Neural cell (in vitro differentiated cells): ENCODE measurements at regions not wholly inside any gene's neighbourhood (a gene's known extent, or its start where the extent isn't known, plus 50 kb on each side); places are given as distances from the start of the nearest gene placed in this dataset.

Source experiments
- H2AFZ ChIP-seq: fragments of 200-600, 300-800 bp; sonication (generic), shearing (Covaris generic); 2 replicates; pipeline ENCODE4 v1.6.0; 2014; ENCODE audit warnings: low read depth, mild to moderate bottlenecking, antibody characterized with exemption, low read length, moderate library complexity
- H3F3A ChIP-seq: fragments of 200-600 bp; shearing (Covaris generic); 2 replicates; pipeline ENCODE4 v1.6.1; 2016; ENCODE audit warnings: mild to moderate bottlenecking, moderate library complexity, mixed read lengths, antibody characterized with exemption, low read length; ENCODE audit not compliant: insufficient read depth, poor library complexity, severe bottlenecking
- H3K27ac ChIP-seq: fragments of 200-600, 300-800 bp; sonication (generic), shearing (Covaris generic); 2 replicates; pipeline ENCODE4 v1.5.1; 2014; ENCODE audit warnings: mild to moderate bottlenecking, low read length, moderate library complexity
- H3K27me3 ChIP-seq: fragments of 300-800, 200-600 bp; sonication (generic), shearing (Covaris generic); 2 replicates; pipeline ENCODE4 v1.6.0; 2014; ENCODE audit warnings: mild to moderate bottlenecking, low read depth, low read length, moderate library complexity; ENCODE audit not compliant: insufficient read depth
- H3K36me3 ChIP-seq: fragments of 300-800, 200-600 bp; sonication (generic), shearing (Covaris generic); 2 replicates; pipeline ENCODE4 v1.5.1; 2014; ENCODE audit warnings: mild to moderate bottlenecking, antibody characterized with exemption, low read length, moderate library complexity; ENCODE audit not compliant: insufficient read depth
- H3K4me2 ChIP-seq: fragments of 300-800, 200-600 bp; sonication (generic), shearing (Covaris generic); 2 replicates; pipeline ENCODE4 v1.6.0; 2014; ENCODE audit warnings: mild to moderate bottlenecking, low read length
- H3K4me3 ChIP-seq: fragments of 300-800, 200-600 bp; sonication (generic), shearing (Covaris generic); 2 replicates; pipeline ENCODE4 v1.5.1; 2014; ENCODE audit warnings: mild to moderate bottlenecking, low read length, moderate library complexity
- H3K79me2 ChIP-seq: fragments of 200-600 bp; shearing (Covaris generic); replicated peaks from 2 replicates; pipeline ENCODE4 v1.6.0; 2014; ENCODE audit warnings: mild to moderate bottlenecking, low read length, moderate library complexity; ENCODE audit not compliant: insufficient read depth
- H3K9ac ChIP-seq: fragments of 300-800, 200-600 bp; sonication (generic), shearing (Covaris generic); 2 replicates; pipeline ENCODE4 v1.6.1; 2016; ENCODE audit warnings: mild to moderate bottlenecking, low read length, mixed read lengths
- H3K9me2 ChIP-seq: fragments of 200-600 bp; shearing (Covaris generic); 2 replicates; pipeline ENCODE4 v1.6.1; 2016; ENCODE audit warnings: mild to moderate bottlenecking, low read length, mixed read lengths; ENCODE audit not compliant: insufficient read depth
- H3K9me3 ChIP-seq: fragments of 200-600, 300-800 bp; sonication (generic), shearing (Covaris generic); 2 replicates; pipeline ENCODE4 v1.6.1; 2016; ENCODE audit warnings: mild to moderate bottlenecking, mixed run types, low read length, moderate library complexity, mixed read lengths
- H4K20me1 ChIP-seq: fragments of 200-600 bp; shearing (Covaris generic); 2 replicates; pipeline ENCODE4 v1.6.1; 2016; ENCODE audit warnings: mild to moderate bottlenecking, mixed run types; ENCODE audit not compliant: insufficient read depth
- EP300 ChIP-seq: fragments of 450-650 bp; conservative IDR thresholded peaks from 2 replicates; pipeline ENCODE4 v1.6.1; 2014; ENCODE audit warnings: antibody characterized with exemption, mild to moderate bottlenecking, moderate library complexity; ENCODE audit not compliant: poor library complexity, severe bottlenecking
- EZH2 ChIP-seq: fragments of 200-600, 300-800 bp; shearing (Covaris generic), sonication (generic); IDR thresholded peaks from 2 replicates; pipeline ENCODE4 v1.6.1; 2014; ENCODE audit warnings: antibody characterized with exemption, low read length, borderline replicate concordance, mild to moderate bottlenecking; ENCODE audit not compliant: insufficient read depth, poor library complexity, severe bottlenecking
- MXI1 ChIP-seq: fragments of 450-650 bp; conservative IDR thresholded peaks from 2 replicates; pipeline ENCODE4 v1.6.1; 2014; ENCODE audit warnings: antibody characterized with exemption, mild to moderate bottlenecking; ENCODE audit not compliant: poor library complexity, severe bottlenecking
- POLR2AphosphoS5 ChIP-seq: IDR thresholded peaks from 2 replicates; pipeline ENCODE4 v1.6.1; 2012
- RAD21 ChIP-seq: fragments of 450-650 bp; conservative IDR thresholded peaks from 2 replicates; pipeline ENCODE4 v1.6.1; 2014; ENCODE audit warnings: antibody characterized with exemption, mild to moderate bottlenecking, moderate library complexity
- SMC3 ChIP-seq: fragments of 450-650 bp; conservative IDR thresholded peaks from 2 replicates; pipeline ENCODE4 v1.6.1; 2014; ENCODE audit warnings: antibody characterized with exemption, mild to moderate bottlenecking, moderate library complexity; ENCODE audit not compliant: poor library complexity
- TAF1 ChIP-seq: IDR thresholded peaks from 2 replicates; pipeline ENCODE4 v1.6.1; 2012; ENCODE audit warnings: low read depth
- TF ChIP-seq, protein P1 (sequence below): IDR thresholded peaks from 2 replicates; pipeline ENCODE4 v1.6.1; 2012; ENCODE audit warnings: borderline replicate concordance
- TF ChIP-seq, protein P2 (sequence below): fragments of 450-650 bp; IDR thresholded peaks from 2 replicates; pipeline ENCODE4 v1.5.1; 2014; ENCODE audit warnings: antibody characterized with exemption, mild to moderate bottlenecking, moderate library complexity; ENCODE audit not compliant: poor library complexity, severe bottlenecking

GRCh38 chr2:217031445-217031844 lies 171.6 kb upstream of the TNP1 start:
- Histone ChIP-seq H4K20me1 (no peaks in the 10 kb centered on the region), H3K9ac (no peak overlapping the region), H2AFZ (no peak overlapping the region), H3K9me2 (no peaks in the 10 kb centered on the region), H3K27ac (no peak overlapping the region), H3F3A (no peaks in the 10 kb centered on the region), H3K36me3 (no peaks in the 10 kb centered on the region), H3K79me2 (no peaks in the 10 kb centered on the region), H3K4me2 (no peak overlapping the region), H3K4me3 (no peak overlapping the region), H3K27me3 (no peaks in the 10 kb centered on the region), H3K9me3 (no peaks in the 10 kb centered on the region)
- TF ChIP-seq POLR2AphosphoS5: no peak
- TF ChIP-seq, protein P1, sequence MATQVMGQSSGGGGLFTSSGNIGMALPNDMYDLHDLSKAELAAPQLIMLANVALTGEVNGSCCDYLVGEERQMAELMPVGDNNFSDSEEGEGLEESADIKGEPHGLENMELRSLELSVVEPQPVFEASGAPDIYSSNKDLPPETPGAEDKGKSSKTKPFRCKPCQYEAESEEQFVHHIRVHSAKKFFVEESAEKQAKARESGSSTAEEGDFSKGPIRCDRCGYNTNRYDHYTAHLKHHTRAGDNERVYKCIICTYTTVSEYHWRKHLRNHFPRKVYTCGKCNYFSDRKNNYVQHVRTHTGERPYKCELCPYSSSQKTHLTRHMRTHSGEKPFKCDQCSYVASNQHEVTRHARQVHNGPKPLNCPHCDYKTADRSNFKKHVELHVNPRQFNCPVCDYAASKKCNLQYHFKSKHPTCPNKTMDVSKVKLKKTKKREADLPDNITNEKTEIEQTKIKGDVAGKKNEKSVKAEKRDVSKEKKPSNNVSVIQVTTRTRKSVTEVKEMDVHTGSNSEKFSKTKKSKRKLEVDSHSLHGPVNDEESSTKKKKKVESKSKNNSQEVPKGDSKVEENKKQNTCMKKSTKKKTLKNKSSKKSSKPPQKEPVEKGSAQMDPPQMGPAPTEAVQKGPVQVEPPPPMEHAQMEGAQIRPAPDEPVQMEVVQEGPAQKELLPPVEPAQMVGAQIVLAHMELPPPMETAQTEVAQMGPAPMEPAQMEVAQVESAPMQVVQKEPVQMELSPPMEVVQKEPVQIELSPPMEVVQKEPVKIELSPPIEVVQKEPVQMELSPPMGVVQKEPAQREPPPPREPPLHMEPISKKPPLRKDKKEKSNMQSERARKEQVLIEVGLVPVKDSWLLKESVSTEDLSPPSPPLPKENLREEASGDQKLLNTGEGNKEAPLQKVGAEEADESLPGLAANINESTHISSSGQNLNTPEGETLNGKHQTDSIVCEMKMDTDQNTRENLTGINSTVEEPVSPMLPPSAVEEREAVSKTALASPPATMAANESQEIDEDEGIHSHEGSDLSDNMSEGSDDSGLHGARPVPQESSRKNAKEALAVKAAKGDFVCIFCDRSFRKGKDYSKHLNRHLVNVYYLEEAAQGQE: no peak

DNA sequence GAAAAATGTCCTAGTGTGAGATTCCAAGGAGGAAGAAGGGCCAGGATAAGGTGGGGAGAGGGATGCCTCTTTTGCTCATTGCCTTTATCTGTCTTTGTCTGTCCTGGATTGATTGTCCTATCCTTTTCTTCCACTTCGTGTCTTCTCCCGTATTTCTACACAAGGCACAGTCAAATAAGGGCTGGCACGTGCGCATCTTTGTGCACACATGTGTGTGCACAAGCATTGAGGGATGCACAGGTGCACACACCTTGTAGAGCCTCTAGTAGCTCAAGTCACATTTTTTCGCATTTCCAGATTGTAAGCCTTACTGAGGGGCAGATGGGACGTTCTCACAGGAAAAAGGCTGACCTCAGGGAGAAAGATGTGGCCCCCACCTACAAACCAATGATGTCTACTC lies 170.2 kb upstream of the TNP1 start:
- no peaks in the 10 kb centered on the region for H3F3A ChIP-seq
- H3K4me2 ChIP-seq: no peak overlapping the region
- H3K27me3 ChIP-seq: no peaks in the 10 kb centered on the region
- H2AFZ ChIP-seq: no peak overlapping the region
- H3K36me3 ChIP-seq: no peaks in the 10 kb centered on the region
- H3K9me3 ChIP-seq: no peaks in the 10 kb centered on the region
- H3K4me3 ChIP-seq: no peak overlapping the region
- TF ChIP-seq TAF1 (no peak), RAD21 (no peak), EP300 (no peak), MXI1 (no peak), SMC3 (no peak), EZH2 (no peak), POLR2AphosphoS5 (no peak)
- TF ChIP-seq, protein P2, sequence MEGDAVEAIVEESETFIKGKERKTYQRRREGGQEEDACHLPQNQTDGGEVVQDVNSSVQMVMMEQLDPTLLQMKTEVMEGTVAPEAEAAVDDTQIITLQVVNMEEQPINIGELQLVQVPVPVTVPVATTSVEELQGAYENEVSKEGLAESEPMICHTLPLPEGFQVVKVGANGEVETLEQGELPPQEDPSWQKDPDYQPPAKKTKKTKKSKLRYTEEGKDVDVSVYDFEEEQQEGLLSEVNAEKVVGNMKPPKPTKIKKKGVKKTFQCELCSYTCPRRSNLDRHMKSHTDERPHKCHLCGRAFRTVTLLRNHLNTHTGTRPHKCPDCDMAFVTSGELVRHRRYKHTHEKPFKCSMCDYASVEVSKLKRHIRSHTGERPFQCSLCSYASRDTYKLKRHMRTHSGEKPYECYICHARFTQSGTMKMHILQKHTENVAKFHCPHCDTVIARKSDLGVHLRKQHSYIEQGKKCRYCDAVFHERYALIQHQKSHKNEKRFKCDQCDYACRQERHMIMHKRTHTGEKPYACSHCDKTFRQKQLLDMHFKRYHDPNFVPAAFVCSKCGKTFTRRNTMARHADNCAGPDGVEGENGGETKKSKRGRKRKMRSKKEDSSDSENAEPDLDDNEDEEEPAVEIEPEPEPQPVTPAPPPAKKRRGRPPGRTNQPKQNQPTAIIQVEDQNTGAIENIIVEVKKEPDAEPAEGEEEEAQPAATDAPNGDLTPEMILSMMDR: no peak
- TF ChIP-seq, protein P1: no peak
- H4K20me1 ChIP-seq: no peaks in the 10 kb centered on the region
- no peak overlapping the region for H3K27ac ChIP-seq
- H3K79me2 ChIP-seq: no peaks in the 10 kb centered on the region
- no peak overlapping the region for H3K9ac ChIP-seq
- no peaks in the 10 kb centered on the region for H3K9me2 ChIP-seq
